GM12872 (cell line): ENCODE measurements at regions not wholly inside any gene's neighbourhood (a gene's known extent, or its start where the extent isn't known, plus 50 kb on each side); places are given as distances from the start of the nearest gene placed in this dataset.

Experiments used
- CTCF ChIP-seq: IDR thresholded peaks from 3 replicates; pipeline ENCODE4 v1.5.1; 2011; ENCODE audit warnings: low read depth, mild to moderate bottlenecking, low read length, moderate library complexity; ENCODE audit not compliant: insufficient read depth

GRCh38 chr10:10132009-10132408 lies 885.7 kb upstream of the CELF2 start:
- TF ChIP-seq CTCF = no peak

DNA sequence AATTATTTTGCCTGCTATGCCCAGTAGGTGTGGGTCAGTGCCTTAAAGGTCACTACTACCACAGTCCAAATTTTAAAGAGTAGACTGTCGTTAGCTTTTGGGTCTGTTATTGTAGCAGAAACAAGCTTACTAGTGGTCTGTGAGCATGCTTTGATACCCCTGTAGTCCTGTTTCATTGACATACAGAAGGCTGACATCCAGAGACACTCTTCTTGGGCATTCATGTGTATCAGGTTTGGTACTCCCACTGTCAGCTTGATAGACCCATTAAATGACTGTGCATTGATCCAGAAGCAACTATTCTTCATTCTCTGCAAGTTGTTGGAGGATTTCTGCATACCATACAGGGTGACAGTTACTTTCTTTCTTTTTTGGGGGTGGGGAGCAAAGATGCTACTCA lies 884.4 kb upstream of the CELF2 start:
- no peak for TF ChIP-seq CTCF

GRCh38 chr10:10138685-10139084 lies 879.0 kb upstream of the CELF2 start:
- TF ChIP-seq CTCF = no peak

- no peak for TF ChIP-seq CTCF
Measured at GRCh38 chr10:10141782-10142382, 875.8 kb upstream of the CELF2 start.

GRCh38 chr10:10146604-10147003 lies 871.1 kb upstream of the CELF2 start:
- TF ChIP-seq CTCF = no peak

- TF ChIP-seq CTCF = no peak
Measured at GRCh38 chr10:10149899-10150298, 867.8 kb upstream of the CELF2 start.

DNA sequence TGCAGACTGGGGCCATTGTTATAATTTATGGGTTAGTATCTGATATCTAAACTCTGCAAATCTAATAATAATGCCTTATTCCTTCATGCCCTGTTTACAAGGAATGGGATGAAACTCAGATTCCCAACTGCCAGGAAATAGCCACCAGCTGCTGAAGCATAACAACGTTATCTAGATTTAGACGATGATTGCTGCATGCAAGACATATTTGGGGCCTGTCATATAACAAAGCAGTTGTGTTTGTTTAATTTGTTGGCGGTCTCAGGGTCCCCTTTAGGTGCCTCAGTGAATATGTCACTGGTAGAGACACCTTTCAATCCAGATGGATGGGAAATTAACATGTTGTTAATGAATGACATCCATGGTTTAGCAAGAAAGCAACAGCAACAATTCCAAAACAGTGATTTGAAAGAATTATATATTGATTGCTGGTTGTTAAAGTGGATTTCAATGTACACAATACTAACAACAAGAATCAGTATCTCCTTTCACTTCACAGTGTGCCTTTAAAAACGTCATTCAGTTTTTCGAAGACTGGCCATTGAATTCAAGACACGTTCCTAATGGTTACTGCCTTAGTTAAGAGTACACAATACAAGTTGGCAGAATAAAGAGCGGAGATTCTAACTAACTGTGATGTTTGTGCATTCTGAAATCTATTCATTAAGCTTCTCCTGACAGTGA lies 860.6 kb upstream of the CELF2 start:
- no peak for TF ChIP-seq CTCF
